NB4 (cell line): ENCODE measurements at regions not wholly inside any gene's neighbourhood (a gene's known extent, or its start where the extent isn't known, plus 50 kb on each side); places are given as distances from the start of the nearest gene placed in this dataset.

Experiments
- MYC ChIP-seq: IDR thresholded peaks from 2 replicates; pipeline ENCODE4 v1.6.1; 2011; ENCODE audit warnings: low read depth, low read length
- POLR2A ChIP-seq: IDR thresholded peaks from 2 replicates; pipeline ENCODE4 v1.6.1; 2011; ENCODE audit warnings: mild to moderate bottlenecking; ENCODE audit not compliant: insufficient read length; ENCODE audit errors: extremely low read depth
- TF ChIP-seq, protein P1 (sequence below): IDR thresholded peaks from one replicate; pipeline ENCODE4 v1.5.1; 2012; ENCODE audit warnings: low read depth, low read length
- TF ChIP-seq, protein P2 (sequence below): IDR thresholded peaks from 2 replicates; pipeline ENCODE4 v1.6.1; 2011; ENCODE audit warnings: low read depth, low read length

DNA sequence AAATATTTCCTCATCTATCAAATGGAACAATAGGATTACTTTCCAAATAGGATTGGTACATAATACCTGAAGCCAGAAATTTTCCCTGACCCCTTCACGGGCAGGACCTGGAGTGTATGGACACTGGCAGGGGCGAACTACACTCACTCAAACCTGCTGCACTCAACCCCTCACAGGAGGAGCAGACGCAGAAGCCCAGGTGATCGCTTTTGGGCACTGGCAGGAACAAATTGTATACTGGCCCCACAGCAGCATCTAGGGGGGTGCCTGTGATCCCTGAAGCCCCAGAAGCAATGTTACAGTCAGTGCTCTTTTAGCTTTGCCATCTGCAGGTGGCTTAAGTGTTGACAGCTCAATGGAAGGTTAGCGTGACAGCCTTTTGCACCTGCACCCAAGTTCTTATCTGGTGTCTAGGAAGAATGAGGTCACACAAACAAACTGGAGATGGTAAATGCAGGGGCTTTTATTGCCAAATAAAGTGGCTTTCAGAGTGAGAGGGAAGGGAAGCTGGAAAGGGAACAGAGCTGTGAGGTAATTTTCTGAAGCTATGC, 199.2 kb upstream of the NEGR1 start:
- TF ChIP-seq, protein P1, sequence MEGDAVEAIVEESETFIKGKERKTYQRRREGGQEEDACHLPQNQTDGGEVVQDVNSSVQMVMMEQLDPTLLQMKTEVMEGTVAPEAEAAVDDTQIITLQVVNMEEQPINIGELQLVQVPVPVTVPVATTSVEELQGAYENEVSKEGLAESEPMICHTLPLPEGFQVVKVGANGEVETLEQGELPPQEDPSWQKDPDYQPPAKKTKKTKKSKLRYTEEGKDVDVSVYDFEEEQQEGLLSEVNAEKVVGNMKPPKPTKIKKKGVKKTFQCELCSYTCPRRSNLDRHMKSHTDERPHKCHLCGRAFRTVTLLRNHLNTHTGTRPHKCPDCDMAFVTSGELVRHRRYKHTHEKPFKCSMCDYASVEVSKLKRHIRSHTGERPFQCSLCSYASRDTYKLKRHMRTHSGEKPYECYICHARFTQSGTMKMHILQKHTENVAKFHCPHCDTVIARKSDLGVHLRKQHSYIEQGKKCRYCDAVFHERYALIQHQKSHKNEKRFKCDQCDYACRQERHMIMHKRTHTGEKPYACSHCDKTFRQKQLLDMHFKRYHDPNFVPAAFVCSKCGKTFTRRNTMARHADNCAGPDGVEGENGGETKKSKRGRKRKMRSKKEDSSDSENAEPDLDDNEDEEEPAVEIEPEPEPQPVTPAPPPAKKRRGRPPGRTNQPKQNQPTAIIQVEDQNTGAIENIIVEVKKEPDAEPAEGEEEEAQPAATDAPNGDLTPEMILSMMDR: no peak
- TF ChIP-seq MYC (no peak), POLR2A (no peak)
- TF ChIP-seq, protein P2, sequence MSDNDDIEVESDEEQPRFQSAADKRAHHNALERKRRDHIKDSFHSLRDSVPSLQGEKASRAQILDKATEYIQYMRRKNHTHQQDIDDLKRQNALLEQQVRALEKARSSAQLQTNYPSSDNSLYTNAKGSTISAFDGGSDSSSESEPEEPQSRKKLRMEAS: no peak
